CD4-positive, alpha-beta T cell treated with Interferon alpha-2 for 1 hour (primary cell): ENCODE measurements at regions not wholly inside any gene's neighbourhood (a gene's known extent, or its start where the extent isn't known, plus 50 kb on each side); places are given as distances from the start of the nearest gene placed in this dataset.

Experiments used
- DNase-seq, 2 donors: peaks; one replicate each; pipeline ENCODE4 v3.0.0-alpha.2; 2020 to 2022

DNA sequence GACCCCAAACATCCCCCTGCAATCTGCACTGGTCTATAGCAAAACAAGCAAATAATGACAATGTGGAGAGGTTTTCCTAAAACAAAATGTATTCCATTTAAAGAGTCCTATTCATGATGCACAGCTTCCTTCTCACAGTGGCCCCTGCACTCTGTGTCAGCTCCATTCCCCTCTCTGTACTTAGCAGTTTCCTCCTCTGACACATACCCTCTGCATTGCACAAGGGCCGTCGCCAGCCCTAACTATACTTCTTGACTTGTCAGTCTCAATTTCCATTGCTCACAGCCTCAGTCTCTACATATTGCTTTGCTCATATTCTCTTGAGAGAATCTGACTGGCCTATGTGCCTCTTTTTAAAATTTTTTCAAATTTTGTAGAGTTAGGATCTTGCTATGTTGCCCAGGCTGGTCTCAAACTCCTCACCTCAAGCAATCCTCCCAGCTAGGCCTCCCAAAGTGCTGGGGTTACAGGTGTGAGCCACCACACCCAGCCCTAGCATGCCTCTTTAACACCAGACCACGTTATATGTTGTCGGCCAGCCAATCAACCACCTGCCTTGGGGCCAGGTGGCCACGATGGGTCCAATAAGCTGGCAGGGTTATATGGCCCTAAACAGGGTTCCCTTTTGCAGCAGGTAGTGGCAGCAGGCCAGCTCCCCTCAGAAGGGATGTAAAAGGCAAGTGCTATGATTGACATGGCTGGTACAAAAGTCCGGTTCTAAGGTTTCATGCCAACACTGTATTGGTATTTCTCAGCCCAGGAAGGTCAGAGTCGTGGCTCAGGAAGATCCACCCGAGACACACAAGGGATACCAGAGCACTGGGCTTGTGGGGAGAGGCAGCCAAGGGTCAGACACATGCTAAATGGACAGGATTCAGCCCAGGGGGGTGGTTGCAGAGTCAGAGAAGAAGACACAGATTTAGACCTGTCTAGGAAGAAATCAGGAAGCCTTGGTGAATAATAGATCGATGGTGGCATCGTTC, 59.0 kb upstream of the SMAD3 start:
- DNase-seq = peak in 1 of 2 donors; percentile 29

GRCh38 chr15:67009576-67010569, 55.5 kb upstream of the SMAD3 start:
- no peak for DNase-seq

GRCh38 chr15:67010898-67011616, 54.3 kb upstream of the SMAD3 start:
- no peak for DNase-seq

DNA sequence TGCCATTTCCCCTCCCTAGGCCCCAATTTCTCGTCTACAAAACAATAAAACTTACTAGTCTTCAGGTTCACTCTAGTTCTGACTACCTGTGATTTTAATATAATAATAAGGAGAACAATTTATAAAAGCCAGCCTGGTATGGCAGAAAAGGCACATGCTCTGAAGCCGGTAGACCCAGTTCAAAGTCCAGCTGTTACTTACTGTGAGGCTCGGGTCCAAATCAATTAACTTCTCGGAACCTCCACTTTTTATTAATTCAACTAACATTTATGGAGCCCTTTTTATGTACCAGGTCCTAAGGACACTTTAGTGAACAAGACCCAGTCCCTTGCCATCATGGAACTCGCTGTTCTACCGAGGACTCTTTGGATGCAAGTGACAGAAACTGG, 53.8 kb upstream of the SMAD3 start:
- DNase-seq = no peak

- no peak for DNase-seq
Measured at GRCh38 chr15:67013696-67014095, 51.7 kb upstream of the SMAD3 start.
